Head of caudate nucleus (tissue), 42 donors: ENCODE measurements at regions not wholly inside any gene's neighbourhood (a gene's known extent, or its start where the extent isn't known, plus 50 kb on each side); places are given as distances from the start of the nearest gene placed in this dataset.
A peak's percentile ranks its signal among the peaks of the same experiment; 100 is the strongest.

Experiments used
- DNase-seq, 42 donors: peaks; one replicate each; pipeline versions ENCODE4 v3.0.0 to v3.0.0-alpha.2; 2020 to 2021; ENCODE audit warnings: mixed read lengths in 7 of 42
- intact Hi-C: fragments of 100-400 bp; cut with DNase I; formaldehyde crosslinking; loops from one replicate; pipeline ENCODE4 v1.15.0; 2022

DNA sequence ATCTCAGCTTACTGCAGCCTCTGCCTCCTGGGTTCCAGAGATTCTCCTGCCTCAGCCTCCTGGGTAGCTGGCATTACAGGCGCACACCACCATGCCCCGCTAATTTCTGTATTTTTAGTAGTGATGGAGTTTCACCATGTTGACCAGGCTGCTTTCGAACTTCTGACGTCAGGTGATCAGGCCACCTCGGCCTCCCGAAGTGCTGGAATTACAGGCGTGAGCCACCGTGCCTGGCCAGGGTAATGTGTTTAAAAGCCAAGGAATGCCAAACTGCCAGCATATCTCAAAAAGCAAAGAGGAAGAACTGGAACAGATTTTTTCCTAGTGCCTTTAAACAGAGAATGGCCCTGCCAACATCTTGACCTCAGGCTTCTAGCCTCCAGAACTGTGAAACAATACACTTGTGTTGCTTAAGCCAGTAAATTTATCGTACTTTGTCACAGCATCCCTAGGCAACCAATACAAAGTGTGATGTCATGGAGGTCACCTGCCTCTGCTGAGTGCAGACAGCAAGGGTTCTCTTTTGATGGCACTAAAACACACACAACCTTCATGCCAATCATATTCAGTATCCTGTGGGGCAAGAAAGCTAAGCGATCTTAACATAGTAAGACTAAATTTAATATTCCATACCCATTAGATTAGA, 858.3 kb upstream of the TMPRSS15 start:
- intact Hi-C loops = no loop called here
- DNase-seq = no peak

DNA sequence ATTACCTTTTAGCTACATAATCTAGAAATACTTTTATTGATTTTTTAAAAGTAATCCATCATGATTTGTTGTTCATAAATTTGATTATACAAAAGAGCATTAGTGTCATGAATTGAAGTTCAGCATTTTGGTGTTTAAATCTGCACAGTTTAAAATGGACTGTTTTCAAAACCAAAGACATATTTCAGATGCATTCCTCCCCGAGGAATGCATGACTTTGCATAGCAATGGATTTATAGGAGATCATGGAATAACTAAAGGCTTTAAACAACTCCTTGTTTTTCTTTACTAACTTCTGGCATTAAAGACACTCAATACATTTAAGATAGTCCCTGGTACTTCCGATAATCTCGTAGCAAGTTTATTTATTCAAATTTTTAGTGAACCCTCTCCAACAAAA, 863.1 kb upstream of the TMPRSS15 start:
- intact Hi-C loops = no loop called here
- no peak for DNase-seq

DNA sequence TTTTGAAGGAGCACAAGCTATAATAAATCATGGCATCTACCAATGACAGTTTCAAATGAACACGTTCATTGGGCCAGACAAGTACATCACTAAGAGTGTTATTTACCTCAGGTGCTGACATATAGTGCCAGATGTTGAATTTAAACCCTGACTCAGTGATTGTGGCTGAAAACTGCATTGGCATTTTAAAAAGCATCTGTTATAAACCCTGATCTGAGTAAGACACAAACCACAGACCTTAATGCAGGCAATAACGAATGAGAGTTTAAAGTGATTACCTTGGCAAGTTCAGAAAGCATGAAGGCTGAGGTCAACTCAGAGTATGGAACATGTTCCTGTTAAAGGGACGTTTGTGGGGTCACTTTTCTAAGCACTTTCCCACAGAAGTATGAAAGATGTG, 865.1 kb upstream of the TMPRSS15 start:
- intact Hi-C loops = no loop called here
- DNase-seq = no peak

DNA sequence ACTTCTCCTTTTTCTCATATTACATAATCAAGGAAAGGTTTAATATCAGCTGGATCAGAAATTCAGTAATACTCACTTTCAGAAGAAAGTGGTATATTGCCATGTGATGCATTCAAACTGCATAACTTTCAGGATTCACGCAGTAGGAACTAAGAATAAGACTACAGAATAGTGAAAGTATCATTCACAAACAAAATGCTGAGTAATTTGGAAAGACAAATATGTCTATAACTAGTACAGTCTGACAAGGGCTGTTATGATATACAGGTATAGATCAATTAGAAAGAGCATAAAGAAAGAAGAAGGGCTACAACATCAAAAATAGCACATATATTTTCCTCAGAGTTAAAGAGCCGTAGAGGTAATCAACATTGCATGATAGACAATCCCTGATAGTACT, 871.5 kb upstream of the TMPRSS15 start:
- intact Hi-C loops = no loop called here
- no peak for DNase-seq

DNA sequence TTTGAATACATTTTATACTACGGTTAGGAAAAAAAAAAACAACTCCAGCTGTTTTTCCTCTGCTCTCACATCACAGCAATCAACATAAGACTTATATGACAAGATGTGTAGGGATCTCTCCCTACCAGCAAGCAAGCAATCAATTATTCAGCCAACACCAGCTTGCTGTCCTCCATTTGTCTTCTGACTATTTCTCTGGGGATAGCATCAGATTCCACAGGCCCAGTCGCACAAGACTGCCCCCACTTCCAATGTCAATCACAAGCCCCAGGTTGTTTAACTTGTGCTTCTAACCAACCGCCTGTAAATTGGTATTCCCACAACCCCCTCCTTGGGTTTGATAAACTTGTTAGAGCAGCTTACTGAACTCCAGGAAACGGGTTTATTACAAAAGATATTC, 873.1 kb upstream of the TMPRSS15 start:
- intact Hi-C loops = no loop called here
- DNase-seq = no peak

DNA sequence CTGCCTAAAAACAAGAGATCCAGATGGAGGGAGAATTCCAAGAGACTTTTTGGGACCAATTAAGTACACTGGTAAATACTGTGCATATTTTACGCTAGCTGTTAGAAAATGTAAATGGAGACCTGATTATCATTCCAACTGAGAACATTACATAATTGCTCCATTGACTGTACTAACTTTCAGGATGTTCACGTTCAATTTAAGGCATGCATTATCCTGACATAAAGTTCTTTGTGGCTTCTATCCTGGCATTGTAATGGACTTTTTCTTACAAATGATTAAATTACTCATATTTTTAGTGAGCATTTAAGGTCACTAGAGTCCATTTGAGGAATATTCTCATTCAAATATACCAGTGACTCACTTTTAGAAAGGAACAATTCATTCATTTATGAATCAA, 883.3 kb upstream of the TMPRSS15 start:
- no peak for DNase-seq
- intact Hi-C loops = no loop called here

DNA sequence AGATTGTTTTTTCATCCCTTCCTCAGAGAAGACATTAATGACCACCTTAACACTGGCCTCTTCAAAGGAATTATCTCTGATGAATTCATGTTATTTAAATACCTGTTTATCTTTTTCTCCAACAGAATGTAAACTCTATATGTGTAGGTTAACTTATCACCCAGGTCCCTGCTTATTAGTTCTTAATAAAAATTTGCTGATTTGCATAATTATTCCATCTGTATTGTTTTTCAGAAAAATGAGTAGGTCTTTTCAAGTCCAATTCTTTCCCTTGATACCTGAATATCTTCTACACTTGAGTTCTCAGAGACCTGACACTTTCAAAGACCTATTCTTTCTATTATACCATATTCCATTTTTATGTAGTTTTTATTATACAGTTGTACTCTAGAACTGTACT, 886.7 kb upstream of the TMPRSS15 start:
- no peak for DNase-seq
- intact Hi-C loops = no loop called here

DNA sequence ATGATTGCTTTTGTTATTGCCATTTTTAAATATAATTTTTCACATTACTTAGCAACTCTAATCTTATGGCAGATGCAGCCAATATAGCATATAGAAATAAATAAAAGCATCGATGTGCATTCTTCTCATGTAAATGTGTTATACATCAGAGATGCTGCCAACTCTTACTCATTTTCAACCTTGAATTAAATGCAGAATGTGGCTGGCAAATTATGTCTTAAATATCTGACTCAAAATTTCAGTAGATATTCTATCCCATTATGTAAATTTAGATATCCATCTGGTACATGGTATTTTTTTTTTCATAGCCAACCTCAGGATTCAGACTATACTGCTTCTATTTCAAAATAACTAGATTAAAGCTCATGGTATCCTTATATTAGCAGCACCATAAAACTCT, 916.7 kb upstream of the TMPRSS15 start:
- intact Hi-C loops = no loop called here
- no peak for DNase-seq

DNA sequence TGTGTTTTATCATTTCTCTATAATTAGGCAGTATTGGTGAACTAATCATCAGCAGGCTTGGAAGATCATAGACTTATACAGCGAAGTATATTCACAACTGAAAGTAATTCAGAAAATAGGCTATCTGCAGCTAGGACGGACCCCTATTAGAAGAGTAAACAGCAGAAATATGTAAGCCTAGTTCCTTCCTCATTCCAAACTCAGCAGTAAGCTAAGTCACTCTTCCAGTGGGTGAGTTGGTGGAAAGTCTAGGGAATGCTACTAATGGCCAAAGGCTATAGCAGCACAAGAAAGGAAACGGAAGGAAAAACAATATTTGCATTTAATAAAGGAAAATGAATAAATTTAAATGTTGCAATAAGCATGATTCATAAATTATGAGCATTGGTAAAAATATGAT, 918.1 kb upstream of the TMPRSS15 start:
- intact Hi-C loops = no loop called here
- DNase-seq = no peak

DNA sequence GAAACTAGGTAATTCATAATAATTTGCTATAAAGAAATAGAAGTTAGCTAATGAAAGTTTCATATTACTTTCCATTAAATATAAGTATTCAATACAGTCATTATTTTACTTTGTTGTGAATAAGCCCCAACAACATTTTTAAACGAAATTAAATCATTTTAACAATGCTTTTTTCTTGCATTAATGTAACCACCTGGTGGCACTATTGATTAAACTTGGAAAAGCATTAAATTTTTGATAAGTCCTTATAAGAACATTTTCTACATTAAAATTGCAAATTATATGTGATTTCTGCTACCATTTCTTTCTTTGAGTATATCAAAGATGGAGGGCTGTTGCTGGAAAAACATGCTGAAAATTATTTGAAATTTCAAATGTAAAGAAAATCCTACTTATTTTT, 918.8 kb upstream of the TMPRSS15 start:
- intact Hi-C loops = no loop called here
- DNase-seq = no peak

DNA sequence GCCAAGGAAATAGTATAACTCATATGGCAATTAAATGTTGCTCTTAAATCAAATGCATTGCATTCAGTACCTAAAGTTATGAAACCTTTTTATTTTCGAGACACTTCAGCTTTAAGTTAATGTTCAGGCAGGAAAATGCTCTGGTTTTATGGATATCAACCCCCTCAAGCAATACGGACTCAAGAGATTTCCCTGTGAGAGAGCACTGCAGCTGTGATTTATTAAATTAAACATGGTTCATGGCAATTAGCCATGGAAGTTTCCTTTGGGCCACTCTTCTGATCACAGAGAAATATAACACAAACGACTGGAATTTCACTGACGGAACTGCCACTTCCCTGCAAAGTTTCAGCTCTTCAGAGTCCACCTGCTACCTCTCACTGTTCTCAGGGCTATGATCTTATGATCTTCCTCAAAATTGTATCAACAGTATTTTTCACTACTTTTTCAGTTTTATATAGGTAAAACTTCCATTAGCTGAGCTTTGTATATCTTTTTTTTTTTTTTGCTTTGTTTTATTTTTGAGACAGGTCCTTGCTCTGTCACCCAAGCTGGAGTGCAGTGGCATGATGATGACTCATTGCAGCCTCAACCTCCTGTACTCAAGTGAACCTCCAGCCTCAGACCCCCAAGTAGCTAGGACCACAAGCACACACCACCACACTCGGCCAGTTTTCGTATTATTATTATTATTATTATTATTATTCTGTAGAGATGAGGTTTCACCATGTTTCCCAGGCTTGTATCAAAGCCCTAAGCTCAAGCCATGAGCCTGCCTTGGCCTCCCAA, 923.1 kb upstream of the TMPRSS15 start:
- intact Hi-C loops = no loop called here

DNA sequence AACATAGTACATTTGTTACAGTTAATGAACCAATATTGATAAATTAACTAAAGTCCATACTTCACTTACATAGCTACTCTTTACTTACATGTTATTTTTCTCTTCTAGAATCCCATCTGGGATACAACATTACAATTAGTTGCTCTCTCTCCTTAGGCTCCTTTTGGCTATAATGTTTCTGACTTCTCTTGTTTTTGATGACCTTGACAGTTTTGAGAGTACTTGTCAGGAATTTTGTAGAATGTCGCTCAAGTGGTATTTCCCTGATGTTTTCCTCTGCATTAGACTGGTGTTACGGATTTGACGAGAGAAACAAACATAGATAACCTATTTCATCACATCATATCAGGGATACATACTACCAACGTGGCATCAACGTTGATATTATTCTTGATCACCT, 925.4 kb upstream of the TMPRSS15 start:
- DNase-seq = no peak
- intact Hi-C loops = no loop called here

More for the DNA sequence above, 923.1 kb upstream of the TMPRSS15 start:
- DNase-seq = no peak

DNA sequence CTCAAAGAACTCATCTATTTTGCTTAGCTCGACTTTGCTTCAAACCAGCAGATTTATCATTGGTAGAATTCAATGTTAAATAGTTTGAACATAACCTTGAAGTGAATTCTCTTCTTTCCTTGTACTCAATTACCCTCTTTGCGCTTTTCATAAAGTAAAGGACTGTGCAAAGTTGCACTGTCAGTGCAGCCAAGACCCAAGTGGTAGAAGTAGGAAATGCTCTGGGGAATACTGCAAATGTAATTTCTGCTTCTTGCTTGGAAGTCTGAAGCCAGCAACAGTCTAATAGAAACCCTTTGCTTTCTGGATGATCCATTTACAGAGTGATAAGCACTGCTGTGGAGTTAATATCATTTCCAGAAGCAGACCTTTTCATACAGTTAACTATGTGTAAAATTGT, 936.7 kb upstream of the TMPRSS15 start:
- DNase-seq = no peak
- intact Hi-C loops = no loop called here

DNA sequence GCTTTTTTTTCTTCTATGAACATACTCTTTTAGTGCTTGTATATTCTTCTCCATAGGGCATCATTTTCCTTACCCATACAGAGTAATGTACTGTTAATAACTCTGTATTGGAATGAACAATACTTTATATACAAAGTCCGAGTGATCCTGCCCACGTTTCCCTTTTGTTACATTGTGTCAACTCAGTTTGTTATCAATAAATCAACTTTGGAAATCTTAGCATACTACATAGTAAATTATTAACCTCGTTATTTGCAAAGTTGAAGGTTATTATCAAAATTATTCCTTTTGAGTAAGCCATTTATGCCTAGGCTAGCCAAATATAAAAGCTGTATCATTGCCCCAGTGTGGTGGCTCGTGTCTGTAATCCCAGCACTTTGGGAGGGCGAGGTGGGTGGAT, 937.4 kb upstream of the TMPRSS15 start:
- intact Hi-C loops = no loop called here

DNA sequence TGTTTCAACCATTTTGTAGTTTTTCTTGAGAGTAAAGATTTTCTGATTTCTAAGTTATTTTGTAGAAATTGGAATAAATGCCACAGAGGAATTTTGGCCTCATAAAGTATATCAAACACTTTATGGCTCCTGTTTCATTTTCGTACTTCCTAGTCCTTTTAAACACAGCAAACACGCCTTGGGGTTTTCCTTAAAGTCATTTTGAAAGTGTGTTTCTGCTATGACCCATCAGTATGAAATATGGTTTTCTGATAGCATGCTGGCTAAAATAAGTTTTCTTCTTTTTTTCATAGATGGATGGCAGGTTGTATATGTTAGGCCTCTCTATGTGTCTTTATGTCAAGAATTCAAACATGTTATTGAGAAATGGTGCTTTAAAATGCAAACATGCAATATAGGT, 940.1 kb upstream of the TMPRSS15 start:
- no peak for DNase-seq
- intact Hi-C loops = no loop called here

More for the DNA sequence above, 937.4 kb upstream of the TMPRSS15 start:
- DNase-seq = no peak

DNA sequence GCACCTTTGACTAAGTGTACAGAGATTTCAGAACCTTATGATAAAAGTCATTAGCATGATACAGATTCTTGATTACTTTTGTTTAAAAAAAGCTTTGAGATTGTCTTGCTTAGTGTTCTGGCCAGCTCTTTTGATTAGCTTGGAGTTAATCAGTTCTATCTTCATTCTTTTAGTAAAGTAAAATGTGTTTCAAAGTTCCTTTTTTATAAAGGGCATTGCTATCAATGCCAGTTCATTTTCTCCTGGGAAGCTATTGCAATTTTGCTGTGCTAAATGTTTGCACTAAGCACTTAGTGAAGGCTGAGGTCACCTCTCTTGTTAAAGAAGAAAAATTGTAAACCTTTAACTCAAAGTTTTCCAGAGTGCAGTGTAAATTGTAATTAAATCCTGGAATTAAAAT, 946.7 kb upstream of the TMPRSS15 start:
- no peak for DNase-seq
- intact Hi-C loops = no loop called here

DNA sequence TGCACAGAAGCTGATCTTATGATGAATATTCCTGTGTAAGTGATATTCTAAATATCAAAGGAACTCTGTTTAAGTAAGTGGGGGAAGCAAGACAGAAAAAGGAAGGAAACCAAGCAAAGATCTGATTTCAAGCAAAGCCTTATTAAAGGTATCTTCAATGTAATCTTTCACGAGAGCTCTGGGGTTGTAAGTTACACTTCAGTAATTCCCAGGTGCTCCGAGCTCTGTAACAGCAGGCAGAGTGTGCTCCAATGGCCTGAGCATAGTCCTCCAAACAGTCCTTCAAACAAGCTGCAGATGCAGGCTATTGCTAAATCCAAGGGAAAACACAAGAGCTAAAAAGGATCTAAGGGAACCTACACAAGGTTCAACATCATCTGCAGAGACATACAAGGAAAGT, 949.7 kb upstream of the TMPRSS15 start:
- intact Hi-C loops = no loop called here

DNA sequence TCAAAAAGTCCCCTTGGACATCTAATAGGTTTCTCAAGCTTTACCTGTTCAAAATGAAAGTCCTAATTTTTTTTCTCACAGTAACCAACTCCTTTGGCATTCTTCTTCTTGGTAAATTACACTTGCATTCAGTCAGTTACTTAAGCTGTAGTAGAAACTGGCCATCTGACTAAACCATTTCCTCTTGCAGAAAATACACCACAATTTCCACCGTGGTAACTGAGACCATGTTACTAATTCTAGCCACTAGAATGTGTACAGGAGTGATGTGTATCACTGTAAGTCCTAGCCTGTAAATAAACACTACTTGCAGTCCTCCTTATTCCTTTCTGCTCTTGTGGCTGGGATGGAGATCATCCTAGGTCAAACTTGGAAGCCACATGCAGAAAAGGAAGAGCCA, 965.4 kb upstream of the TMPRSS15 start:
- intact Hi-C loops = no loop called here
- no peak for DNase-seq

More for the DNA sequence above, 949.7 kb upstream of the TMPRSS15 start:
- DNase-seq = no peak

DNA sequence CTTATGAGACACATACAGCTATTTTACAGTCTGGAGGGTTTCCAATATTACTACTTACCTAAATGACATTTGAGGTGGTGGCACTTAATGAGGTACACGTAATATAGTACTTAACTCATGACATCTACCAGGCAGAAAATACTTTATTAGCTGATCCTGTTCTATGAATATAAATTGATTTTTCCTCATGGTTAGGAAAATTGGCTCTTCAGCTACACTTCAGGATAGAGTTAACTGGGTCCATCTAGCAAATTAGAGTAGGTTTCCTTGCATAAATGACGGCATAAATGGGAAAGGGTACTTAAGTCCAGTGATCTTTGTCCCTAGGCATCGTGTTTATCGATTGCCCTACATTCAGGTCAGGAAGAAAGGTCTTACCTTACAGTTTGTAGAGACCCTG, 988.8 kb upstream of the TMPRSS15 start:
- intact Hi-C loops = no loop called here
- DNase-seq = peak in 1 of 42 donors; percentile 25

DNA sequence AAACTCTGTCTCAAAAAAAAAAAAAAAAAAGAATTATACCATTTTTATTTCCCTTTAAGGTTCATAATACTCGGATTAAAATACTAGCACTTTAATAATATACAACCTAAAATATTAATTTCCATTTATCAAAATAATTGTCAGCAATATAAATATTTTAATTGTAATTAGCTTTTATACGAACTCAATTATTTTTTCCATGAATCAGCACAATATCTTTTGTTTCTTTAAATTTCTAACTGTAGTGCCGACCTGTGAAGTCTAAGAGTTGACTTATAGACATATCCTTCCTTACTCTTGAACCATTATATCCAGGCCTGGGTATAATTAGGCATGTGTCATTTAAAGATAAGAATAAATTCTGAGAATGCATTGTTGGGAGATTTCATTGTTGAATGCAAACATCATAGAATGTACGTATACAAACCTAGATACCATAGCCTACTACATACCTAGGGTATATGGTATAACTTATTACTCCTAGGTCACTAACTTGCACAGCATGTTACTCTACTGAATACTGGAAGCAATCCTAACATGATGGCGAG, 996.7 kb upstream of the TMPRSS15 start:
- intact Hi-C loops = no loop called here
- no peak for DNase-seq

DNA sequence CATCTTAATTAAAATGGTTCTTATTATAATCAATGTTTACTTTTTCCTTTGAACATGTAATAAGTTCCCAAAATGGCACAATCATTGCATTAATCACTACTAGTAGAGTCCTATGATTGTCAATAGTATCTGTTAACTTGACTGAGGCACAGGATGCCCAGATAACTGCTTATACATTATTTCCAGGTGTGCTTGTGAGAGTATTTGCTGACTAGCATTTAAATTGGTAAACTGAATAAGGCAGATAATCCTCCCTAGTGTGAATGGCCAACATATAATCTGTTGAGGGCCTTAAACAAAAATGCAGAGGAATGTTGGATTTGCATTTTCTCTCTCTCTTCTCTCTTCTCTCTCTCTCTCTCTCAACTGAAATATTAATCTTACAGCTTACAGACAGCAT, 999.3 kb upstream of the TMPRSS15 start:
- no peak for DNase-seq
- intact Hi-C loops = no loop called here
